Body of pancreas (tissue), 4 donors: ENCODE measurements at regions not wholly inside any gene's neighbourhood (a gene's known extent, or its start where the extent isn't known, plus 50 kb on each side); places are given as distances from the start of the nearest gene placed in this dataset.

Source experiments
- POLR2A ChIP-seq, 3 donors: fragments of 450-650 bp; IDR thresholded peaks; one replicate each; pipeline ENCODE4 v1.6.1; 2016; ENCODE audit warnings: antibody characterized with exemption in 3 of 3, mild to moderate bottlenecking in 2 of 3
- TF ChIP-seq, protein P1 (sequence below), 7 experiments: fragments of 450-650 bp in 4 of 7; fragments of 200-600 bp in 3 of 7; sonication (generic) in 3 of 7; IDR thresholded peaks; one replicate each; pipeline ENCODE4 v1.5.1; 2016 to 2019; ENCODE audit warnings: antibody characterized with exemption in 7 of 7

- no peak for TF ChIP-seq POLR2A (IDR thresholded peaks at IDR 0.05)
- TF ChIP-seq, protein P1, sequence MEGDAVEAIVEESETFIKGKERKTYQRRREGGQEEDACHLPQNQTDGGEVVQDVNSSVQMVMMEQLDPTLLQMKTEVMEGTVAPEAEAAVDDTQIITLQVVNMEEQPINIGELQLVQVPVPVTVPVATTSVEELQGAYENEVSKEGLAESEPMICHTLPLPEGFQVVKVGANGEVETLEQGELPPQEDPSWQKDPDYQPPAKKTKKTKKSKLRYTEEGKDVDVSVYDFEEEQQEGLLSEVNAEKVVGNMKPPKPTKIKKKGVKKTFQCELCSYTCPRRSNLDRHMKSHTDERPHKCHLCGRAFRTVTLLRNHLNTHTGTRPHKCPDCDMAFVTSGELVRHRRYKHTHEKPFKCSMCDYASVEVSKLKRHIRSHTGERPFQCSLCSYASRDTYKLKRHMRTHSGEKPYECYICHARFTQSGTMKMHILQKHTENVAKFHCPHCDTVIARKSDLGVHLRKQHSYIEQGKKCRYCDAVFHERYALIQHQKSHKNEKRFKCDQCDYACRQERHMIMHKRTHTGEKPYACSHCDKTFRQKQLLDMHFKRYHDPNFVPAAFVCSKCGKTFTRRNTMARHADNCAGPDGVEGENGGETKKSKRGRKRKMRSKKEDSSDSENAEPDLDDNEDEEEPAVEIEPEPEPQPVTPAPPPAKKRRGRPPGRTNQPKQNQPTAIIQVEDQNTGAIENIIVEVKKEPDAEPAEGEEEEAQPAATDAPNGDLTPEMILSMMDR (IDR thresholded peaks at IDR 0.05) = no peak
These were observed 650.5 kb downstream of the ADGRL2 start for GRCh38 chr1:82451191-82451590.
